ENCODE measurements at regions not wholly inside any gene's neighbourhood (a gene's known extent, or its start where the extent isn't known, plus 50 kb on each side); places are given as distances from the start of the nearest gene placed in this dataset.

DNA sequence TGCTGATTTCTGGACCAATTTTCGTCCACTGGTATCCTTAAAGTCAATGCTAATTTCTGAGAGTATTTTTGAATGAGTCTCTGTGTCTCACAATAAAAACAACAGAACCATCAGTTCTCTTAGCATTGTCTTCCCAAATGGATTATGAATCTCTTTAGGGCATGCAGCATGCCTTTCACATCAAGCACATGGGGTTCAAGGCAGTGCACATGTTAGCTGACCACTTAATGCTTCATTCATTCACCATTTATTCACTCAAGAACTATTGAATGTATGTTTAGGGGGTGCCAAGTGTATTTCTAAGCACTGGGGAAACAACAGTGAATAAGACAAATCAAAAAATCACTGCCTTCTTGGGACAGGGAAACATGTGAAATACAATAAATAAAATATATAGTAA lies 126.7 kb upstream of the SLC44A3 start:
- Mint-ChIP-seq H3K9me3 (peaks cover 2% of the 10 kb centered on the region), H3K27me3 (ENCODE audit: low read depth) (peaks cover 12% of the 10 kb centered on the region), H3K36me3 (ENCODE audit: low read depth) (no peaks in the 10 kb centered on the region), H3K4me3 (no peak overlapping the region), H3K4me1 (ENCODE audit: low read depth) (no peaks in the 10 kb centered on the region), H3K27ac (no peak overlapping the region)
- DNase-seq = no peak
- CTCF ChIA-PET = interaction anchor here (0.7 kb wide), 1 partner anchor 174 kb away, joined by 3 read pairs; no protein-coding TSS in a partner anchor
- intact Hi-C loops (cut with micrococcal nuclease) = no loop called here

DNA sequence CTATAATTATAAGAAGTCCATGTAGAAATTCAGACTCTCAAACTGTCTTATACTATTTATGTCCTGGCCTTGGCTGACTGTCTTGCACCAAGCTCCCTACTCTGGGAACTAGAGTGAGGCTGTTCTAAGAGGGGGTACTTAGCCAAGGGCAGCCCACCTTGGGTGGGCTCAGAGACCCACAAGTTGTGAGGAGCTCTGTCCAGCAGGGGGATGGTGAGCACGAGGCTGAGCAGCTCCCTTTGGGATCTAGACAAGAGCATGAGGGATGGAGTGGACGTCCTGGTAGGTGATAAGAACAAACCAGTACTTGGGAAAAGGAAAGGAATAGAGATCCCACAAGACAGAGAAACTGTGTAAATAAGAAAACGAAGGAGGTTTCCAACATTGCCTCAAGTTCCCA lies 127.1 kb upstream of the SLC44A3 start:
- H3K36me3 Mint-ChIP-seq (ENCODE audit: low read depth) = no peaks in the 10 kb centered on the region
- peaks cover 13% of the 10 kb centered on the region for H3K27me3 Mint-ChIP-seq (ENCODE audit: low read depth)
- H3K4me3 Mint-ChIP-seq = no peak overlapping the region
- DNase-seq = no peak
- H3K27ac Mint-ChIP-seq = no peak overlapping the region
- intact Hi-C loops (cut with micrococcal nuclease) = no loop called here
- CTCF ChIA-PET = interaction anchor here (0.7 kb wide), 1 partner anchor 173 kb away, joined by 3 read pairs; no protein-coding TSS in a partner anchor
- H3K4me1 Mint-ChIP-seq (ENCODE audit: low read depth) = no peaks in the 10 kb centered on the region
- peaks cover 2% of the 10 kb centered on the region for H3K9me3 Mint-ChIP-seq

DNA sequence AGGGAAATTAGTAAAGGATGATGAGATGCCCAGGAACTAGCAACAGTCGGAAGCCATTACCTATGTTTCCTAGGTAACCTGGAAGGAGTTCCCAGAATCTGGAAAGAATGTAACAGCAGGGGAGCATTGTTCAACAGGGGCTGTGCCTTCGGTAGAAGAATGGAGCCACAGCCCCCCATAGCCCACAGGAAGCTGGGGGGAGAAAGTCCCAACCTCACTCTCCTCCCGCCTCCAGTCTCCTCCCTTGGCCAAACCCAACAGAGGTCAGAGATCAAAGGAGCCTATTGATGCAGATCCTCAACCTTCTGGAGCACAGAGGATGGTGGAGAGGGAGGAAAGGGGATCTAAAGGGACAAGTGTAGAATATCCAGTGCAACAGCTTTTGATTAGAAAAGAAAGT lies 131.5 kb upstream of the SLC44A3 start:
- H3K27ac Mint-ChIP-seq = no peak overlapping the region
- H3K9me3 Mint-ChIP-seq = no peaks in the 10 kb centered on the region
- H3K4me1 Mint-ChIP-seq (ENCODE audit: low read depth) = no peaks in the 10 kb centered on the region
- no peak overlapping the region for H3K4me3 Mint-ChIP-seq
- no peak for DNase-seq
- intact Hi-C loops (cut with micrococcal nuclease) = no loop called here
- peaks cover 21% of the 10 kb centered on the region for H3K27me3 Mint-ChIP-seq (ENCODE audit: low read depth)
- CTCF ChIA-PET = no interaction called here
- H3K36me3 Mint-ChIP-seq (ENCODE audit: low read depth) = no peaks in the 10 kb centered on the region

DNA sequence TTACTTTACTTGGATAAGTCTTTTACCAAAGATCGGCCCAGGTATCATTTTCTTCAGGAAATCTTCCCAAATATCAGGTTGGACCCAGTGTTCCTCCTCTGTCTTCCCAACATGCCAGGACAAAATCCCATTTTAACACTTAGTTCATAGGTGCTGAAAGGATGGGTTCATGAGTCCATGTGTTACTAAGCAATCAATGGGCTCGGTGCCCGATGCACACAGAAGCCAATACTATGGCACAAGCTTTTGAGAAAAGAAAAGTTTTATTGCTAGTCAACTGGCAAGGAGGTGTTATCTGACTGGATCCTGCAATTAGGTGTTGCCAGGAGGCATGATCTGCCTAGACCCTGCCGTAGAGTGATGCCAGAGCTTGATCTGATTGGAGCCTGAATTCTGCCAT lies 133.3 kb upstream of the SLC44A3 start:
- Mint-ChIP-seq H3K4me1 (ENCODE audit: low read depth) (no peaks in the 10 kb centered on the region), H3K9me3 (no peaks in the 10 kb centered on the region), H3K36me3 (ENCODE audit: low read depth) (no peaks in the 10 kb centered on the region), H3K27ac (no peak overlapping the region), H3K4me3 (no peak overlapping the region), H3K27me3 (ENCODE audit: low read depth) (peaks cover 22% of the 10 kb centered on the region)
- CTCF ChIA-PET = no interaction called here
- intact Hi-C loops (cut with micrococcal nuclease) = no loop called here
- DNase-seq = no peak

DNA sequence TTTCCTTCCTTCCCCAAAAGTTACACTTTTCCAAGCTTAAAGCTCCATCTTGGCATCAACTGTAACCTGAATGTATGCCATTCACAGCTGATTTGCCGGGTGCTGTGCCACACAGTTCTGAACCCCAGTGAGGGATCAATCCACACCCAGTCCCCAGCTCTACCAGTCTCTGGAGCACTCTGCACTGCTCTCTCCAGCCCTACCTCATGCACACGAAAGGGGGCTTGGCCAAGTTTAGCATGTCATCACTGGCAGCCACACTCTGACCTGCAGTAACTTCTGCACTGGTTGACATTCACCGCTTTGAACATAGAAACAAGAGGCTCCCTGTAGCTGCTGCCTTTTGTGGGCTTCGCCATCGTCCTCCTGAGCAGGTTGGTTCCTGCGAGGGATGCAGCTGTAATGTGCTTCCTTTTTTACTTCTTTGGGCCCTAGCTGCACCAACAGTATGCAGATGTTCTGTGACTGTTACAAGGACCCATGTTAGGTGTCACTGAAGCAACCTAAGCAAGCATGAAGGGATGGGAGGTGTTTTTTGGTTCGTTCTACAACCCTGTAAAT lies 135.4 kb upstream of the SLC44A3 start:
- no peaks in the 10 kb centered on the region for H3K36me3 Mint-ChIP-seq (ENCODE audit: low read depth)
- no peaks in the 10 kb centered on the region for H3K9me3 Mint-ChIP-seq
- H3K4me3 Mint-ChIP-seq = no peak overlapping the region
- DNase-seq = no peak
- H3K27ac Mint-ChIP-seq = no peak overlapping the region
- CTCF ChIA-PET = no interaction called here
- H3K4me1 Mint-ChIP-seq (ENCODE audit: low read depth) = no peaks in the 10 kb centered on the region
- peaks cover 17% of the 10 kb centered on the region for H3K27me3 Mint-ChIP-seq (ENCODE audit: low read depth)
- intact Hi-C loops (cut with micrococcal nuclease) = no loop called here

DNA sequence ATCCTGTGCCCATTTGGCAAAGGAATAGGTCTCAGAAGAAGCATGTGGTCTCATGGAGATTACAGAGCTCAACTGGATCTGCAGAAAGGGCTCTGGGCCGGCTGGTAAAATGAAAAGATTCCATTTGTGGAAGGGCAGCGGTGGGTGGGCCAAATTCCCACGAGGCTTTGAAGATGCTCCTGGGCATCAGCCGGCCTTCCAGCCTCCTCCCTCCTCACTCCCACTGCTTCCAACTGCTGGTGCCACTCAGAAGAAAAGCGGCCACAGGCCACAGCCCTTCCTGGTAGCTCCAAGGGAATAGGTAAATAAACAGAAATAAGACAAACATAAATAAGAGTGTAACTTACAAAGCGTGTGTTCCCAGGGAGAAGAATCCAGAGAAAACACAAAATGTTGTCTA lies 136.3 kb upstream of the SLC44A3 start:
- Mint-ChIP-seq H3K27me3 (ENCODE audit: low read depth) (peaks cover 17% of the 10 kb centered on the region), H3K4me1 (ENCODE audit: low read depth) (no peaks in the 10 kb centered on the region), H3K27ac (no peak overlapping the region), H3K9me3 (no peaks in the 10 kb centered on the region), H3K4me3 (no peak overlapping the region), H3K36me3 (ENCODE audit: low read depth) (no peaks in the 10 kb centered on the region)
- no peak for DNase-seq
- CTCF ChIA-PET = no interaction called here
- intact Hi-C loops (cut with micrococcal nuclease) = no loop called here

DNA sequence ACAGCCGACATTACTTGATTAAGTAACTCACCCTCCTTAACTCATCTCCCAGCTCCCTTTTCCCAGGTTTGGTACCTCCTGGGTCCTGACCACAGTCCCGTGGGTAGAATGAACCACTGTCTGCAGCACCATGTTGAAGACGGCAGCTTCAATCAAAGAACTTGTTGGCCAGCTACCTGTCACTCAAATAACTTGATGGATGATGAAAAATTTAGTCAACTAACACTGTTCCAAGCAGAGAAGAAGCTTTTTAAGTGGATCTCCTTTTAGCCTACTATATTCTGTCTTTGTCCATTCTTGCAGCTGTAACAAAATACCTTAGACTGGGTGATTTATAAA lies 138.4 kb upstream of the F3 start:
- Mint-ChIP-seq H3K27me3 (ENCODE audit: low read depth) (peaks cover 7% of the 10 kb centered on the region), H3K9me3 (no peaks in the 10 kb centered on the region), H3K4me3 (no peak overlapping the region), H3K27ac (no peak overlapping the region), H3K4me1 (ENCODE audit: low read depth) (no peaks in the 10 kb centered on the region), H3K36me3 (ENCODE audit: low read depth) (no peaks in the 10 kb centered on the region)
- intact Hi-C loops (cut with micrococcal nuclease) = no loop called here
- CTCF ChIA-PET = interaction anchor here (1.2 kb wide), 1 partner anchor 140 kb away, joined by 3 read pairs; no protein-coding TSS in a partner anchor
- DNase-seq = no peak

DNA sequence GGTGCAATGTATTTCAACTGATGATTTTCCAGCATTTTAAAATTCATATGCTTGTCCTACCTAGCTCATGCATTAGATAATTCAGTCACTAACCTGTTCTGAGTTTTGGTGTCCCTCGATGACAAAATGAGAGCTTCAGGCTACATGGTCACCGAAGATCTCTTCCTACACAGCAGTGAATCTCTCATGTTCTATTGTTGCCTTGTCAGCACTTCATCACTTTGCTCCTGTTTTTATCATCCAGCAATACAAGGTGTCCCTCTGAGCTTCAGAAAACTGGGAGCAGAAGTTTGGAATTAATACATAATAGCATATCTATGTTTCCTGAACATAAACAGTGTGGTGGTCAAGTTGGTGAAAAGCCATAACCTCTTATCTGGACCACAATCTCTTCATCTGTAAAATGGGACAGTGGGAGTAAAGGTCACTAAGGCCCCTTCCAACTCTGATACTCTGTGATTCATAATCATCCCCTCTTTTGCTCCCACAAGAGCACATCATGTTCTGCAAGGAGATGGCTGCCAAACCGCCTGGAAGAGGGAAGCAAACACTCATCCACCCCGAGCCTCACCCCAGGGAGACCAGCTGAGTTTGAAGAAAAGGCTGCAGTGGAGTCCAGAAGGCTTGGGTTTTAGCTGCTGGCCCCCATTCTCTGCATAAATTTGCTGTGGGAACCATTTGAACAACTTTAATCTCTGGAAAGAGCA lies 137.9 kb upstream of the F3 start:
- H3K4me1 Mint-ChIP-seq (ENCODE audit: low read depth) = no peaks in the 10 kb centered on the region
- H3K9me3 Mint-ChIP-seq = no peaks in the 10 kb centered on the region
- CTCF ChIA-PET = interaction anchor here (1.2 kb wide), 1 partner anchor 139 kb away, joined by 3 read pairs; no protein-coding TSS in a partner anchor
- no peaks in the 10 kb centered on the region for H3K36me3 Mint-ChIP-seq (ENCODE audit: low read depth)
- no peak overlapping the region for H3K4me3 Mint-ChIP-seq
- DNase-seq = no peak
- H3K27ac Mint-ChIP-seq = no peak overlapping the region
- intact Hi-C loops (cut with micrococcal nuclease) = no loop called here
- peaks cover 7% of the 10 kb centered on the region for H3K27me3 Mint-ChIP-seq (ENCODE audit: low read depth)

DNA sequence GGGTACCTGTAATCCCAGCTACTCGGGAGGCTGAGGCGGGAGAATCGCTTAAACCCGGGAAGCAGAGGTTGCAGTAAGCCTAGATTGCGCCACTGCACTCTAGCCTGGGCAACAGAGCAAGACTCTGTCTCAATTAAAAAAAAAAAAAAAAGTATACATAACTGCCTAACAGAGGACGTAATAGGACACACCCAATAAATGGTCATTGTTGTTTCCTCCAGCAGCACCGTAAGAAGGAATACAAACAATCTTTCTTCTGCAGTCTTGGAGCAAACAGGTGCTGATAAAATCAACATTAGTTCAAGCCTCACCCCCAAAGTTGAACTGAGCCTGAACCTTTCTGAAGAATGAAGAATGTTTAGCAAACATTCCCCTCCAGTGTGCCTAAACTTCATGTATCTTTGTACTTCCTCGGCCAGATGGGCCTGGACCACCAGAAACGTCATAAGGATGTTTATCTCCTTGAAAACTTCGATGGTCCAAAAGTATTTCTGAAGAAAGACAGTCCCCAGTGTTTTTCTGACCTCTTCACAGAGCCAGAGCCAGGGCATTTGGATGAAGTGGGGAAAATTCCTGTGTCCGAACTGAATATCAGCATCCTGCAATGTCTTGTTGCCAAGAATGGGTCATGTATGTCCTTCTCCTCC lies 136.8 kb upstream of the F3 start:
- no peaks in the 10 kb centered on the region for H3K36me3 Mint-ChIP-seq (ENCODE audit: low read depth)
- DNase-seq = no peak
- H3K27ac Mint-ChIP-seq = no peak overlapping the region
- CTCF ChIA-PET = no interaction called here
- H3K27me3 Mint-ChIP-seq (ENCODE audit: low read depth) = peaks cover 5% of the 10 kb centered on the region
- intact Hi-C loops (cut with micrococcal nuclease) = no loop called here
- no peaks in the 10 kb centered on the region for H3K9me3 Mint-ChIP-seq
- H3K4me3 Mint-ChIP-seq = no peak overlapping the region
- no peaks in the 10 kb centered on the region for H3K4me1 Mint-ChIP-seq (ENCODE audit: low read depth)

DNA sequence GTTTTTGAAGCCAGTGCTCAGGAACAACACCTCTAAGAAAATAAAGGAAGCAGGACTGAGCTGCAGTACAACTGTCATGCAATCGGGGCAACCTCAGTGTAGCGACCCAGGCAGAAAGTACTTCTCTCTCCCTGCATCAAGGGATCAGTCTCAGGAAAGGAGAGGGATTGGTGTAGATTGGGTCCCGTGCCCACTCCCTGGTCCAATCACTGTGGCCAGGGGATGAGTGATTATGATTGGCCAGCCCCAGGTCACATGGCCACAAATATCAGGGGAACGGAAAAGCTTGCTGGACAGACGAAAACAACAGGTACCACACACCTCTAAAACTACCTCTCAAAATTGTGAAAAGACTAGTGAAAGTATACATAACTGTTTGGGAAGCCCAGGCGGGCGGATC lies 136.2 kb upstream of the F3 start:
- H3K9me3 Mint-ChIP-seq = no peaks in the 10 kb centered on the region
- CTCF ChIA-PET = no interaction called here
- intact Hi-C loops (cut with micrococcal nuclease) = no loop called here

DNA sequence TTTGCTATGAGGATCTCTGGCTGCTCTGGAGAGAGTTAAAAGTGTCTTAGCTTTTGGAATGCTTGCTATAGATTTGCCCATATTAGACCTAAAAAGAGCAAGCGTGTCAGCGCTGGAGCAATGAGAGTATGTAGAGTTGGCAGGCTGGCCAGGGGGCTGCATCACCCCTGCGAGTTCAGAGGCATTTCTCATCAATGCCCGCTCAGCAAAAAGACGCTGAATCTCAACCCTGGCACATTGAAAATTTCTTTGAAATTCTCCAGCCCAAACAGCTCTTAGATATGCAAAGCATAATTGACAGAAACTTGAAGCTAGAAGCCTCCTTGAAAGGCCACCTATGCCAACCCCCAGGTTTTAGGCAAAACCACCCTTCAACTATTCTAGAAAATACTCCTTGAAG lies 135.5 kb upstream of the F3 start:
- Mint-ChIP-seq H3K4me3 (no peak overlapping the region), H3K27me3 (ENCODE audit: low read depth) (no peaks in the 10 kb centered on the region), H3K4me1 (ENCODE audit: low read depth) (no peaks in the 10 kb centered on the region), H3K9me3 (no peaks in the 10 kb centered on the region), H3K36me3 (ENCODE audit: low read depth) (no peaks in the 10 kb centered on the region), H3K27ac (no peak overlapping the region)
- CTCF ChIA-PET = no interaction called here
- intact Hi-C loops (cut with micrococcal nuclease) = no loop called here
- DNase-seq = no peak

More for the DNA sequence above, 136.2 kb upstream of the F3 start:
- no peaks in the 10 kb centered on the region for H3K4me1 Mint-ChIP-seq (ENCODE audit: low read depth)
- no peak overlapping the region for H3K4me3 Mint-ChIP-seq
- peaks cover 4% of the 10 kb centered on the region for H3K27me3 Mint-ChIP-seq (ENCODE audit: low read depth)
- no peak for DNase-seq
- no peaks in the 10 kb centered on the region for H3K36me3 Mint-ChIP-seq (ENCODE audit: low read depth)
- H3K27ac Mint-ChIP-seq = no peak overlapping the region

DNA sequence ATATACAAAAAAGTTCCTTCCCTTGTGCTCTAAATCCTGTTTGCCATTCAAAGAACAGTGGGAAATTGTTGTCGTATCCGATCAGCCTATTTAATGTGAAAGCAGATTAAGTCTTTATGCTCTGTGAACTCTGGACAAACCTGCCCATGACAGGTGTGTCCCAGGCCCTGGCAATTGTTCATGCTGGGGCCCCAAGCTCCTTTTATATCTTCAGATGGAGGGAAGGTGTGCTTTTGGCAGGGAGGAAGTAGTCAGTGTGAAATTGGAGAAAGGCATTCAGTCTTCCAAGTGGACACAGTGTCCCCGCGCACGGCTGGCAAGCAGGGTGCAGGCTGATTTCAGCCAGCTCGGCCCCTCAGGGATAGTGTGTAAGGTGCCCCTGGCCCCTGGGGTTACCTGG lies 135.1 kb upstream of the F3 start:
- CTCF ChIA-PET = no interaction called here
- intact Hi-C loops (cut with micrococcal nuclease) = no loop called here
- no peak overlapping the region for H3K27ac Mint-ChIP-seq

DNA sequence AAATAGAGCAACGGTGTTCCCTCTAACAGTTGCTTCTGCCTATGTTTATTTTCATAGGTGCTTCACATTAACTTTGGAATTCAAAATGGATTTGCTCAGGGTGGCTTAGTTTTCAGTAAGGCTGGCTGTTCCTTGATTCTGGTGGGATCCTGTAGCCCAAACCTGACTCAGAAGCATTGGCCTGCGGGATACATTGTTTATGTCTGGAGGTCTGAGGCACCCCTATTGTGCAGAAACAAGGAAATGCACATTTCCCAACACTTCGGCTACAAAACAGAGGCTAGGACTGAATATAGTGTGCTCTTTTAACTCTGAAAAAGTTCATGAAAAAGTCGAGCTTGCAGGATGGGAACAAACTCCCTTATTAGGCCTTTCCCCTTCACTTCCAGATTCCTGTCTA lies 133.8 kb upstream of the F3 start:
- H3K36me3 Mint-ChIP-seq (ENCODE audit: low read depth) = no peaks in the 10 kb centered on the region
- DNase-seq = no peak
- H3K9me3 Mint-ChIP-seq = no peaks in the 10 kb centered on the region
- intact Hi-C loops (cut with micrococcal nuclease) = no loop called here
- H3K27ac Mint-ChIP-seq = no peak overlapping the region
- H3K4me1 Mint-ChIP-seq (ENCODE audit: low read depth) = no peaks in the 10 kb centered on the region
- H3K27me3 Mint-ChIP-seq (ENCODE audit: low read depth) = peaks cover 5% of the 10 kb centered on the region
- H3K4me3 Mint-ChIP-seq = no peak overlapping the region
- CTCF ChIA-PET = no interaction called here

More for the DNA sequence above, 135.1 kb upstream of the F3 start:
- no peak for DNase-seq
- Mint-ChIP-seq H3K27me3 (ENCODE audit: low read depth) (peaks cover 3% of the 10 kb centered on the region), H3K9me3 (no peaks in the 10 kb centered on the region), H3K36me3 (ENCODE audit: low read depth) (no peaks in the 10 kb centered on the region), H3K4me1 (ENCODE audit: low read depth) (no peaks in the 10 kb centered on the region), H3K4me3 (no peak overlapping the region)

Data from activated naive CD4-positive, alpha-beta T cell treated with anti-CD3 and anti-CD28 coated beads for 36 hours (primary cell).